GM19467 (cell line): ENCODE measurements at regions not wholly inside any gene's neighbourhood (a gene's known extent, or its start where the extent isn't known, plus 50 kb on each side); places are given as distances from the start of the nearest gene placed in this dataset.
"Not testable (repeated sequence)": the region's sequence is repeated elsewhere in the genome, so short reads cannot be mapped to it uniquely, and the experiment has no call there.

Experiments used
- ATAC-seq: cut with Tn5 transposase; IDR thresholded peaks from one replicate; pipeline ENCODE4 v1.9.1; 2021; ENCODE audit warnings: mild to moderate bottlenecking, moderate library complexity; ENCODE audit not compliant: unreplicated experiment

GRCh38 chr9:82761956-82762355 is 301.0 kb downstream of the RASEF start:
- ATAC-seq, result no peak

GRCh38 chr9:82763656-82764055 is 299.3 kb downstream of the RASEF start:
- no peak for ATAC-seq

- no peak for ATAC-seq
Observed at GRCh38 chr9:82764061-82764668, 298.8 kb downstream of the RASEF start.

GRCh38 chr9:82774707-82775231 is 288.2 kb downstream of the RASEF start:
- ATAC-seq, result not testable (repeated sequence)

GRCh38 chr9:82776508-82776907 is 286.4 kb downstream of the RASEF start:
- no peak for ATAC-seq

GRCh38 chr9:82777366-82777765 is 285.6 kb downstream of the RASEF start:
- no peak for ATAC-seq

GRCh38 chr9:82778923-82779322 is 284.0 kb downstream of the RASEF start:
- ATAC-seq, result not testable (repeated sequence)

GRCh38 chr9:82780017-82780416 is 282.9 kb downstream of the RASEF start:
- ATAC-seq, result no peak

GRCh38 chr9:82781921-82782392 is 281.0 kb downstream of the RASEF start:
- no peak for ATAC-seq

GRCh38 chr9:82783045-82783444 is 279.9 kb downstream of the RASEF start:
- ATAC-seq, result no peak

GRCh38 chr9:82784589-82784988 is 278.4 kb downstream of the RASEF start:
- ATAC-seq, result no peak

GRCh38 chr9:82789155-82789824 is 273.7 kb downstream of the RASEF start:
- ATAC-seq, result no peak

GRCh38 chr9:82790875-82791274 is 272.1 kb downstream of the RASEF start:
- no peak for ATAC-seq

- ATAC-seq, result no peak
Observed at GRCh38 chr9:82791692-82792091, 271.2 kb downstream of the RASEF start.

- no peak for ATAC-seq
Observed at GRCh38 chr9:82797534-82797933, 265.4 kb downstream of the RASEF start.

- no peak for ATAC-seq
Observed at GRCh38 chr9:82799286-82799685, 263.7 kb downstream of the RASEF start.

- no peak for ATAC-seq
Observed at GRCh38 chr9:82805027-82805426, 257.9 kb downstream of the RASEF start.

- no peak for ATAC-seq
Observed at GRCh38 chr9:82808478-82808877, 254.5 kb downstream of the RASEF start.

- ATAC-seq, result no peak
Observed at GRCh38 chr9:82810915-82811314, 252.0 kb downstream of the RASEF start.

- no peak for ATAC-seq
Observed at GRCh38 chr9:82819260-82819659, 243.7 kb downstream of the RASEF start.

GRCh38 chr9:82820186-82820585 is 242.8 kb downstream of the RASEF start:
- no peak for ATAC-seq

GRCh38 chr9:82829818-82830217 is 233.1 kb downstream of the RASEF start:
- no peak for ATAC-seq
